Prostate gland (tissue), 2 donors: ENCODE measurements at regions not wholly inside any gene's neighbourhood (a gene's known extent, or its start where the extent isn't known, plus 50 kb on each side); places are given as distances from the start of the nearest gene placed in this dataset.

Experiments
- DNase-seq: peaks from one replicate; pipeline ENCODE4 v3.0.0-alpha.2; 2019; ENCODE audit warnings: low spot score
- H3K27ac ChIP-seq, 2 donors: fragments of 200-600 bp; sonication (generic); 2 replicates each; pipeline ENCODE4 v1.5.1; 2017 to 2019
- H3K27me3 ChIP-seq: fragments of 200-600 bp; sonication (generic); replicated peaks from 2 replicates; pipeline ENCODE4 v1.5.1; 2019; ENCODE audit not compliant: insufficient read depth
- H3K36me3 ChIP-seq, 2 donors: fragments of 200-600 bp; sonication (generic); 1 replicate in 1 of 2; 2 replicates in 1 of 2; pipeline versions ENCODE4 v1.5.1 to v1.8.1; 2017 to 2019
- H3K4me1 ChIP-seq: fragments of 200-600 bp; sonication (generic); replicated peaks from 2 replicates; pipeline ENCODE4 v1.5.1; 2019
- H3K4me3 ChIP-seq, 2 donors: fragments of 200-600 bp; sonication (generic); 2 replicates each; pipeline ENCODE4 v1.5.1; 2017 to 2019
- H3K9me3 ChIP-seq: fragments of 200-600 bp; sonication (generic); 2 replicates; pipeline ENCODE4 v1.5.1; 2017
- POLR2A ChIP-seq: fragments of 450-650 bp; IDR thresholded peaks from one replicate; pipeline ENCODE4 v1.6.1; 2016; ENCODE audit warnings: antibody characterized with exemption, mild to moderate bottlenecking
- POLR2AphosphoS5 ChIP-seq: sonication (generic); formaldehyde crosslinking; IDR thresholded peaks from one replicate; pipeline ENCODE4 v1.6.1; 2017; ENCODE audit warnings: antibody characterized with exemption
- WGBS: methylation state at CpG from one replicate; pipeline ENCODE4 v1.1.5; 2018; 5-methylcytosine and 5-hydroxymethylcytosine counted together
- intact Hi-C: fragments of 100-400 bp; cut with DNase I; formaldehyde crosslinking; loops from one replicate; pipeline ENCODE4 v1.14.2; 2022
- TF ChIP-seq, protein P1 (sequence below), 4 experiments: fragments of 200-600 bp in 2 of 4; fragments of 450-650 bp in 2 of 4; sonication (generic) in 2 of 4; IDR thresholded peaks; 1 replicate in 3 of 4; 2 replicates in 1 of 4; pipeline ENCODE4 v1.5.1; 2016 to 2019; ENCODE audit warnings: antibody characterized with exemption in 4 of 4, mild to moderate bottlenecking in 2 of 4, moderate library complexity in 2 of 4

DNA sequence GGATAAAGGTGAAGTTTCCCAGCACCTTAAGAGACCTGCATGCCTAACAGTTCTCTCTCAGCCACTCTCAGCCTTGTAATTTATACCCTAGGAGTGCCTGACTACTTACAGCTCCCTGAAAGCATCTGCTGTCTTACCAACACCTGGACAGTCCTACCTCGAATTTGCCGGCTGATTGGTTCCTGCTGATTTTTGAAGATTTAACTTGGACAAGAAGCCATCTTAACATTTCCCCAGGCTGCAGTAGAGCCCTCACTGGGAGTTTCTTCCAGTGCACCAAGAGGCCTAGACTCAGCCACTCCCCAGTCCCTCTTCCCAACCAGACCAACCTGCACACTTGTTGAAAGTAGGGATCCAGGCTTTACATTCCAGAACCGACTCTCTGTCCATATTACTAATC is 174.5 kb downstream of the LINC00237 start:
- Histone ChIP-seq H3K27me3 (no peaks in the 10 kb centered on the region), H3K4me1 (no peaks in the 10 kb centered on the region), H3K36me3 (no peaks in the 10 kb centered on the region), H3K4me3 (no peak overlapping the region), H3K9me3 (no peaks in the 10 kb centered on the region), H3K27ac (no peak overlapping the region)
- TF ChIP-seq, protein P1, sequence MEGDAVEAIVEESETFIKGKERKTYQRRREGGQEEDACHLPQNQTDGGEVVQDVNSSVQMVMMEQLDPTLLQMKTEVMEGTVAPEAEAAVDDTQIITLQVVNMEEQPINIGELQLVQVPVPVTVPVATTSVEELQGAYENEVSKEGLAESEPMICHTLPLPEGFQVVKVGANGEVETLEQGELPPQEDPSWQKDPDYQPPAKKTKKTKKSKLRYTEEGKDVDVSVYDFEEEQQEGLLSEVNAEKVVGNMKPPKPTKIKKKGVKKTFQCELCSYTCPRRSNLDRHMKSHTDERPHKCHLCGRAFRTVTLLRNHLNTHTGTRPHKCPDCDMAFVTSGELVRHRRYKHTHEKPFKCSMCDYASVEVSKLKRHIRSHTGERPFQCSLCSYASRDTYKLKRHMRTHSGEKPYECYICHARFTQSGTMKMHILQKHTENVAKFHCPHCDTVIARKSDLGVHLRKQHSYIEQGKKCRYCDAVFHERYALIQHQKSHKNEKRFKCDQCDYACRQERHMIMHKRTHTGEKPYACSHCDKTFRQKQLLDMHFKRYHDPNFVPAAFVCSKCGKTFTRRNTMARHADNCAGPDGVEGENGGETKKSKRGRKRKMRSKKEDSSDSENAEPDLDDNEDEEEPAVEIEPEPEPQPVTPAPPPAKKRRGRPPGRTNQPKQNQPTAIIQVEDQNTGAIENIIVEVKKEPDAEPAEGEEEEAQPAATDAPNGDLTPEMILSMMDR (IDR thresholded peaks at IDR 0.05) = no peak
- TF ChIP-seq POLR2A (no peak), POLR2AphosphoS5 (no peak)
- WGBS = 80% methylated on average over 3 of the region's 3 CpGs
- DNase-seq = no peak
- intact Hi-C loops = no loop called here

DNA sequence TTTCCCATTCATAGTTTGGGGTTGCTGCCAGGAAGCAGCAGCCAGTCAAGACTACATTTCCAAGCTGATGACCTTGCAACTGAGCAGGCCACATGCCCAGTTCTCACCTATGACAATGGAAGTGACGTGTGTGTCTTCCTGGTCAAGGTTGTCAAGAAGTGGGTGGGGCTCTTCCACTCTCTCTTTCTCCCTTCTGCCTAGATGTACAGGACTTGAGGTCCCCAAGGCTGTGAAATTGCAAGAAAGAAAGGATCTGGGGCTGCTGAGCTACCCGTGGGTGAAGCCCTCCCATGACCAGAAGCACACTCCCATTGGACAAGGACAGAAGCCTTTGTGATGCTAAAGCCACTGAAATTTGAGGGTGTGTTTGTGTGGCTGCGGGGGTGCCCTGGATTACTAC is 175.1 kb downstream of the LINC00237 start:
- intact Hi-C loops = no loop called here
- Histone ChIP-seq H3K9me3 (no peaks in the 10 kb centered on the region), H3K4me3 (no peak overlapping the region), H3K36me3 (no peaks in the 10 kb centered on the region), H3K27ac (no peak overlapping the region), H3K27me3 (no peaks in the 10 kb centered on the region), H3K4me1 (no peaks in the 10 kb centered on the region)
- TF ChIP-seq, protein P1 (IDR thresholded peaks at IDR 0.05) = no peak
- no peak for TF ChIP-seq POLR2A
- no peak for TF ChIP-seq POLR2AphosphoS5
- 69% methylated on average over 3 of the region's 3 CpGs for WGBS
- DNase-seq = no peak

DNA sequence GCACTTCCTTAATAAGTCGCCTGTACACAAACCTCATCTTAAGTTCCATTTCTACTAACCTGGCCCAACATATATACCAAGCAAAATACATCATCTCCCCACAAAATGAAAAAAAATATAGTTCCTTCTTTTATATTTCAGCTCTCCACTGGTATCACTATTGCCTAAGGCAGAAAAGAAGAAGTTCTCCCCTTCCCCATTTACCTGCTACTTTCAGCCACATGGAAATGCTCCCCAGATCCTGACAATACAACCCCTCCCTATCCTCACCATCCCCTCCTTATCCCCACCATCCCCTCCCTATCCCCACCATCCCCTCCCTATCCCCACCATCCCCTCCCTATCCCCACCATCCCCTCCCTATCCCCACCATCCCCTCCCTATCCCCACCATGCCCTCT is 175.7 kb downstream of the LINC00237 start:
- DNase-seq = no peak
- no peaks in the 10 kb centered on the region for H3K4me1 ChIP-seq
- H3K4me3 ChIP-seq = no peak overlapping the region
- H3K27me3 ChIP-seq = no peaks in the 10 kb centered on the region
- TF ChIP-seq POLR2AphosphoS5 (no peak), POLR2A (no peak)
- TF ChIP-seq, protein P1 (IDR thresholded peaks at IDR 0.05) = no peak
- no peaks in the 10 kb centered on the region for H3K9me3 ChIP-seq
- no peaks in the 10 kb centered on the region for H3K36me3 ChIP-seq
- intact Hi-C loops = no loop called here
- WGBS = 71% methylated on average over 1 of the region's 1 CpG
- H3K27ac ChIP-seq = no peak overlapping the region

DNA sequence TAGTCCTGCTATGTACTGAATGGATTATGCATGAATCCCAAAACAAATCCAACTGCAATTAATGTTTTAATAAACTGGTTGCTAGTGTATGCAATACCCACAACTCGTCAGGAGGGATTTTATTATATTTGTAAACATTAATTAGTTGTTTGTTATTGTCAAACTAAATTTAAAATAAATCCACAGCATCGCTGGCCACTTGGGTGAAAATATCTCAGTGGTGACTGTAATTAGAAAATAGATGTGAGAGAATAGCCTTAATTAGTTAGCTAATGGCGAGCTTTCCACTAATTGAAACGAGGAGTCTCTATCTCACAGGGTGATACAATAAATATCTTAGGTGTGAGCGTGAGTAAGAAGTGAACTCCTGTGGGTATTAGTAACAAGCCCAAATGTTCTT is 176.8 kb downstream of the LINC00237 start:
- Histone ChIP-seq H3K4me1 (no peaks in the 10 kb centered on the region), H3K9me3 (no peaks in the 10 kb centered on the region), H3K27ac (no peak overlapping the region), H3K4me3 (no peak overlapping the region), H3K27me3 (no peaks in the 10 kb centered on the region), H3K36me3 (no peaks in the 10 kb centered on the region)
- intact Hi-C loops = no loop called here
- 59% methylated on average over 5 of the region's 5 CpGs for WGBS
- no peak for TF ChIP-seq POLR2A
- TF ChIP-seq, protein P1 (IDR thresholded peaks at IDR 0.05) = no peak
- DNase-seq = no peak

DNA sequence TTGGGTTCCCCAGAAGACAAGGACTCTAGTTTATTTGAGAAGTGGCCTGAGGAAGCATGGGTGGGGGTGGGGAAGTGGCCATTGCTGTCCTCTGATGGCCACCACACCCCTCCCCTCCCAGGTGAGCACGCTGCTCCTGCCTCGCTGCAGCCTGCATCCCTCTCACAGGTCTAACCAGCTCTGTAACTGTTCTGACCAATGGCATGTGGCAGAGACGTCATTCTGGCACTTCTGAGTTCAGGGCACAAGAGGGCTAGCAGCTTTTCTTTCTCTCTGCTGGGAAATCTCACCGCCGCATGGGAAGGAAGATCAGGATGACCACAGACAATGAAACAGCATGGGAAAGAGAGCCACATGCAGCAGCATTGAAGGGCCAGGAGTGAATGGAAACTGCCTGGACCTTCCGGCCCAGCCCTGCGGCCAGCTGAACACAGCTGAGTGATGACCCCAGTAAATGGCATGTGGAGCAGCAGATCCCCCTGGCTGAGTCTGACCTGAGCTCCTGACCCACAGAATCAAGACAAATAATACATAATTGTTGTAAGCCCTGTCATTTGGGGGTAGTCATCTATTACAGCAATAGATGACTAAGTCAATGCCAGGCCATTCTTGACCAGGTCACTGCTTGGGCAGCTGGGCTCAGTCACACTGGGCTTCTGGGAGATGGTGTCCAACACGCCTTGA is 179.8 kb downstream of the LINC00237 start:
- TF ChIP-seq, protein P1 (IDR thresholded peaks at IDR 0.05) = no peak
- TF ChIP-seq POLR2A = no peak
- no peak for TF ChIP-seq POLR2AphosphoS5
- Histone ChIP-seq H3K9me3 (no peaks in the 10 kb centered on the region), H3K4me1 (no peaks in the 10 kb centered on the region), H3K36me3 (no peaks in the 10 kb centered on the region), H3K27me3 (no peaks in the 10 kb centered on the region), H3K4me3 (no peak overlapping the region), H3K27ac (no peak overlapping the region)
- DNase-seq = no peak
- intact Hi-C loops = no loop called here
- WGBS = 63% methylated on average over 8 of the region's 8 CpGs
